ENCODE measurements at regions not wholly inside any gene's neighbourhood (a gene's known extent, or its start where the extent isn't known, plus 50 kb on each side); places are given as distances from the start of the nearest gene placed in this dataset.

DNA sequence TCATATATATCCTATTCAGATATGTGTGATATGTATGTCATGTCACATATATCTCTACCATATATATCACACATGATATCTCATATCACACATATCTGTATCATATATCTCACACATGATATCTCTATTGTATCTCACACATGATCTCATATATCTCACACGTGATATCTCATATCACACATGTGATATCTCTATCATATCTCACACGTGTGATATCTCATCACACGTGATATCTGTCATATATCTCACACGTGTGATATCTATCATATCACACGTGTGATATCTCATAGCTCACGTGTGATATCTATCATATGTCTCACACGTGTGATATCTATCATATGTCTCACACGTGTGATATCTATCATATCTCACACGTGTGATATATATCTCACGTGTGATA is 240.7 kb downstream of the MAP2K4 start:
- no peaks in the 10 kb centered on the region for H3K4me1 ChIP-seq (ENCODE audit: low read depth)
- no peak overlapping the region for H3K4me3 ChIP-seq
- intact Hi-C loops (cut with DNase I, micrococcal nuclease) = no loop called here
- TF ChIP-seq, protein P1, sequence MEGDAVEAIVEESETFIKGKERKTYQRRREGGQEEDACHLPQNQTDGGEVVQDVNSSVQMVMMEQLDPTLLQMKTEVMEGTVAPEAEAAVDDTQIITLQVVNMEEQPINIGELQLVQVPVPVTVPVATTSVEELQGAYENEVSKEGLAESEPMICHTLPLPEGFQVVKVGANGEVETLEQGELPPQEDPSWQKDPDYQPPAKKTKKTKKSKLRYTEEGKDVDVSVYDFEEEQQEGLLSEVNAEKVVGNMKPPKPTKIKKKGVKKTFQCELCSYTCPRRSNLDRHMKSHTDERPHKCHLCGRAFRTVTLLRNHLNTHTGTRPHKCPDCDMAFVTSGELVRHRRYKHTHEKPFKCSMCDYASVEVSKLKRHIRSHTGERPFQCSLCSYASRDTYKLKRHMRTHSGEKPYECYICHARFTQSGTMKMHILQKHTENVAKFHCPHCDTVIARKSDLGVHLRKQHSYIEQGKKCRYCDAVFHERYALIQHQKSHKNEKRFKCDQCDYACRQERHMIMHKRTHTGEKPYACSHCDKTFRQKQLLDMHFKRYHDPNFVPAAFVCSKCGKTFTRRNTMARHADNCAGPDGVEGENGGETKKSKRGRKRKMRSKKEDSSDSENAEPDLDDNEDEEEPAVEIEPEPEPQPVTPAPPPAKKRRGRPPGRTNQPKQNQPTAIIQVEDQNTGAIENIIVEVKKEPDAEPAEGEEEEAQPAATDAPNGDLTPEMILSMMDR (IDR thresholded peaks at IDR 0.05) = no peak
- no peaks in the 10 kb centered on the region for H3K36me3 ChIP-seq (ENCODE audit: low read depth)
- DNase-seq (no peak), ATAC-seq (no peak)
- no peaks in the 10 kb centered on the region for H3K9me3 ChIP-seq

DNA sequence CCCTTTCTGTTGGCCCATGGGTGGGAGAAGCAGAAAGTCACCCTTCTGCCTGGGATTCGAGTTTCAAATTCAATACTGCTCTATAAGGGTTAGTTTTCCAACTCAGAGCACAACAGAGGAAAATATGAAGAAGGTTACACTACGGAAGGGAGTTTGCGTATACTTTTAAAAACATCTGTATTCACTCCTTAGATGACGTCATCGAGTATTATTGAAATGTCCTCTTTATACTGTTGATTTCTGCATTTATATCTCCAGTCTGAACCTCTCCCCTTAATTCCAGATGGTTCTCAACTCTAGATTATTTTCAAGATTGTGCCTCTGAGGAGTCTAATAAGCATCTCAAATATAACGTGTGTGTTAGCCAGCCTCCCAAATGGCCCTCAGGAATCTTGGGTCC is 249.1 kb downstream of the MAP2K4 start:
- Histone ChIP-seq H3K9me3 (peaks cover 5% of the 10 kb centered on the region), H3K4me3 (no peak overlapping the region), H3K36me3 (ENCODE audit: low read depth) (no peaks in the 10 kb centered on the region), H3K4me1 (ENCODE audit: low read depth) (no peaks in the 10 kb centered on the region)
- intact Hi-C loops (cut with DNase I, micrococcal nuclease) = no loop called here
- ATAC-seq = no peak
- TF ChIP-seq, protein P1 (IDR thresholded peaks at IDR 0.05) = no peak
- DNase-seq = no peak

DNA sequence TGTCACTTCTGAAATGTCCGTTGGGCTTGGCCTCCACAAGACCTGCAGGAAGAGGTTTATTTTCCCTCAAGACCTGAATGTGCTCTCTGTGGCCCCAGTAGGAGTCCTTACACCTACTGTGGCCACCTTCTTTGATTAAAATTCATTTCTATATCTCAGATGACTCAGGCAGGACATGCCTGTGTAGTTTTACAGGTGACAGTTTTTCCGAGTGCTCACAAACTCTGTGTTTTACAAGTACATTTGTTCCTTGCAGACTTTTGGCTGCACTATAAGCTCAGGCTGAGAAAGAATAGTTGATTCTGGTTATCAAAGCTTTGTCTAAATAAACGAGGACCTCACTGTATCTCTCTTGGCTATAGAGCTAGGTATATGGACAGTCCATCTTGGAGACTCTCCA is 257.1 kb downstream of the MAP2K4 start:
- Histone ChIP-seq H3K4me3 (no peak overlapping the region), H3K4me1 (ENCODE audit: low read depth) (no peaks in the 10 kb centered on the region), H3K36me3 (ENCODE audit: low read depth) (no peaks in the 10 kb centered on the region), H3K9me3 (peaks cover 5% of the 10 kb centered on the region)
- no peak for DNase-seq
- TF ChIP-seq, protein P1 (IDR thresholded peaks at IDR 0.05) = no peak
- intact Hi-C loops (cut with DNase I, micrococcal nuclease) = no loop called here
- no peak for ATAC-seq

DNA sequence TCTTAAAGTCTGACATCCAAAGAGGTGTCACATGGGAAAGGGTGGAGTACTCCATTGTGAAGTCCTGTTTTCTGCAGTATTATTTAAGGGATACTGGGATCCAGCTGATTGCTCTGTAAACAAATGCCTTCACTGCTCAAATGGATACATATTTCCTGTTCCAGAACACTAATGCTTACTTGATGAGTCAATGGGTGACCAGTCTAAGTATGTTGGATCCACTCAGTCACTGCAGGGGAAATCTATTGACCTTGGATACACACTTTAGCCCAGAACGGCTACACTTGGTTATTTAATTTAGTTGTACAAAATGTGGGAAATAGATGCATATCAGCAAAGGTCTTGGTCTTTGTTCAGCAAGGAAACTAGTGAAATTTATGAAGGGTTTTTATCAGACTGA is 261.4 kb downstream of the MAP2K4 start:
- ATAC-seq (no peak), DNase-seq (no peak)
- no peaks in the 10 kb centered on the region for H3K36me3 ChIP-seq (ENCODE audit: low read depth)
- H3K9me3 ChIP-seq = no peaks in the 10 kb centered on the region
- intact Hi-C loops (cut with DNase I, micrococcal nuclease) = no loop called here
- no peak overlapping the region for H3K4me3 ChIP-seq
- no peaks in the 10 kb centered on the region for H3K4me1 ChIP-seq (ENCODE audit: low read depth)
- TF ChIP-seq, protein P1 (IDR thresholded peaks at IDR 0.05) = no peak

DNA sequence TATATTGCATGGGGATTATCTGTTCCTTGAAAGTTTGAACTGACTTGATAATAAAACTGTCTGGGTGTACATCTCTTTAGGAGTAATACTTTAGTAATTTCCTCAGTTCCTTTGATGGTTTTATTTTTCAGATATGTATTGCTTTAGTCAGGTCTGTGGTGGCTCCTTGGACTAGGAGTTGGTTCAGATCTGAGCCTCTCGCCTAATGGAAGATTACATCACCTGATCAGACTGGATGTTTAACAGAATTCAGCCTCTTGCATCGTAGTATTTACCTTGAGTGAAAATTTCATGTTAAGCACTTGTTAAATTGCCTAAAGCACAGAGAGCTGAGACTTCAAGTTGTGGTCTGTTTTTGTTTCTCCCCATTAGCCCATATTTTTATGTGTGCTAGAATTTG is 267.3 kb downstream of the MAP2K4 start:
- Histone ChIP-seq H3K36me3 (ENCODE audit: low read depth) (no peaks in the 10 kb centered on the region), H3K4me3 (no peak overlapping the region), H3K9me3 (no peaks in the 10 kb centered on the region), H3K4me1 (ENCODE audit: low read depth) (no peaks in the 10 kb centered on the region)
- ATAC-seq = no peak
- intact Hi-C loops (cut with DNase I, micrococcal nuclease) = no loop called here
- TF ChIP-seq, protein P1 (IDR thresholded peaks at IDR 0.05) = no peak
- DNase-seq = no peak

DNA sequence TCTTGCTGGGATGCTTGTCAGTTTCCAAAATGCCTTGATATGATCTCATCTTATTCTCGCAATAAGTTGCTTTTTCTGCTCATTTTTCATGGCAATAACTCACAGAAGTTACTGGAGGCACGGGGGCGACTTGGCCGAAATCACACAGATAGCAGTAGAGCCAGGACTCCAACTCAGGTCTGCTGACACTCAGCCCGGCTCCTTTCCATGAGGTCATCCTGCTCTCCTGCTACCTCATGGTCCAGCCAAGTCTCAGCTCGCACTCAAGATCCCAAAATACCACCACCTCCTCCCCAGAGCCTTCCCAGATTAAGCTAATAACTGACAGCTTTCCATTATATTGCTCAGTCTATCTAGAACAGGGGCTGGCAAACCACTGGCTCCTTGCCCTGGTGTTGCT is 269.5 kb downstream of the MAP2K4 start:
- DNase-seq (no peak), ATAC-seq (no peak)
- no peaks in the 10 kb centered on the region for H3K36me3 ChIP-seq (ENCODE audit: low read depth)
- H3K4me1 ChIP-seq (ENCODE audit: low read depth) = no peaks in the 10 kb centered on the region
- TF ChIP-seq, protein P1 (IDR thresholded peaks at IDR 0.05) = no peak
- no peaks in the 10 kb centered on the region for H3K9me3 ChIP-seq
- intact Hi-C loops (cut with DNase I, micrococcal nuclease) = no loop called here
- no peak overlapping the region for H3K4me3 ChIP-seq
